ENCODE measurements at regions not wholly inside any gene's neighbourhood (a gene's known extent, or its start where the extent isn't known, plus 50 kb on each side); places are given as distances from the start of the nearest gene placed in this dataset.
"Not testable (repeated sequence)": the region's sequence is repeated elsewhere in the genome, so short reads cannot be mapped to it uniquely, and the experiment has no call there.

DNA sequence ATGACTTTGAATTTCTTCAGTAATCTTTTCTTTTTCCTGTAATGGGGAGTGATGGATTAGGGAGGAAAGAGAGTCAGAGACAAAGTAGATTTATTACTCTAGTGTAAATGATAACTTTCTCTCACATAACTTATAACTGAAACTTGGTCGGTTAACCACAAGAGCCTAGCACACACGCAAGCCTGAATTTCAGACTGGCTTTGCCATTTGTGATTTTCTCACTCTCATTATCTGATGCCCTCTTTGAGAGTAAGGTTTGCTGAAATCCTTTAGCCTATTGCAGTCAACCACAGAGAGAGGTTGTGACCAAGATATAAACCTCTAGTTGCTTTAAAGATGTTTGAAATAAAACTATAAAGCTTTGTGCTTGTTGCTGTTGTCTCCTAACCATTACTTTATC, 117.9 kb upstream of the NETO1 start:
- Histone ChIP-seq H3K9me3 (peaks cover 0 to 21% (median 0%) of the 10 kb centered on the region in 4 donors), H3K27ac (replicated peaks in 1 of 4) (no peak overlapping the region), H3K36me3 (no peaks in the 10 kb centered on the region), H3K27me3 (no peaks in the 10 kb centered on the region), H3K4me1 (no peaks in the 10 kb centered on the region), H3K4me3 (no peak overlapping the region)
- no peak for DNase-seq (ENCODE audit: extremely low spot score)
- 68% methylated on average over 2 of the region's 2 CpGs for WGBS
- TF ChIP-seq POLR2AphosphoS5 (IDR thresholded peaks at IDR 0.05) (no peak), POLR2A (IDR thresholded peaks at IDR 0.05; ENCODE audit: low read depth) (no peak), CTCF (IDR thresholded peaks at IDR 0.05) (no peak), EP300 (IDR thresholded peaks at IDR 0.05) (no peak)
- intact Hi-C loops (cut with DNase I), result no loop called here

- H3K36me3 ChIP-seq, result no peaks in the 10 kb centered on the region
- peaks cover 0 to 21% (median 0%) of the 10 kb centered on the region in 4 donors for H3K9me3 ChIP-seq
- DNase-seq (ENCODE audit: extremely low spot score), result no peak
- H3K4me3 ChIP-seq, result no peak overlapping the region
- WGBS, result 81% methylated on average over 2 of the region's 2 CpGs
- H3K4me1 ChIP-seq, result no peaks in the 10 kb centered on the region
- no peaks in the 10 kb centered on the region for H3K27me3 ChIP-seq
- intact Hi-C loops (cut with DNase I), result no loop called here
- no peak overlapping the region for H3K27ac ChIP-seq (replicated peaks in 1 of 4)
- TF ChIP-seq EP300 (IDR thresholded peaks at IDR 0.05), result no peak
- TF ChIP-seq CTCF (IDR thresholded peaks at IDR 0.05), result no peak
- TF ChIP-seq POLR2A (IDR thresholded peaks at IDR 0.05; ENCODE audit: low read depth), result no peak
- TF ChIP-seq POLR2AphosphoS5 (IDR thresholded peaks at IDR 0.05), result no peak
Observed at GRCh38 chr18:72984290-72984689, 116.5 kb upstream of the NETO1 start.

DNA sequence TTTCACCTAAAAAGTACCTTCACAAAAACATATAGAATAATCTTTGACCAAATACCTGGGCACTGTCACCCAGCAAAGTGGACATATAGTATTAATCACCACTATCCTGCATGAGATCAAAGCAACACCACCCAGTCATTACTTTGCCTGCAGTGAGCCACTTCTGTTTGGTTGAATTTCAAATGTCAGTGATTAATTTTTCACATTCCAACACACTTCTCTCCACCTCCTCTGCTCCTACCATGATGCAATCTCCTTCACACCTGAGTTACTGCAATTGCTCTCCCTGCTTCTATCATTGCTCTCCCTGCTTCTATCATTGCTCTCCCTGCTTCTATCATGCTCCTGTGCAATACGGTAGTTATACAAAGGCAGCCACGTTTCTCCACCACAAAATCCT, 106.1 kb upstream of the NETO1 start:
- intact Hi-C loops (cut with DNase I), result no loop called here
- H3K4me3 ChIP-seq, result no peak overlapping the region
- no peak for DNase-seq (ENCODE audit: extremely low spot score)
- H3K27me3 ChIP-seq, result no peaks in the 10 kb centered on the region
- no peaks in the 10 kb centered on the region for H3K36me3 ChIP-seq
- no peaks in the 10 kb centered on the region for H3K4me1 ChIP-seq
- H3K9me3 ChIP-seq, result peaks cover 0 to 10% (median 2%) of the 10 kb centered on the region in 4 donors
- WGBS, result 73% methylated on average over 2 of the region's 2 CpGs
- H3K27ac ChIP-seq (replicated peaks in 1 of 4), result no peak overlapping the region
- TF ChIP-seq CTCF (IDR thresholded peaks at IDR 0.05), result no peak
- TF ChIP-seq POLR2AphosphoS5 (IDR thresholded peaks at IDR 0.05), result no peak
- TF ChIP-seq POLR2A (IDR thresholded peaks at IDR 0.05; ENCODE audit: low read depth), result no peak
- no peak for TF ChIP-seq EP300 (IDR thresholded peaks at IDR 0.05)

DNA sequence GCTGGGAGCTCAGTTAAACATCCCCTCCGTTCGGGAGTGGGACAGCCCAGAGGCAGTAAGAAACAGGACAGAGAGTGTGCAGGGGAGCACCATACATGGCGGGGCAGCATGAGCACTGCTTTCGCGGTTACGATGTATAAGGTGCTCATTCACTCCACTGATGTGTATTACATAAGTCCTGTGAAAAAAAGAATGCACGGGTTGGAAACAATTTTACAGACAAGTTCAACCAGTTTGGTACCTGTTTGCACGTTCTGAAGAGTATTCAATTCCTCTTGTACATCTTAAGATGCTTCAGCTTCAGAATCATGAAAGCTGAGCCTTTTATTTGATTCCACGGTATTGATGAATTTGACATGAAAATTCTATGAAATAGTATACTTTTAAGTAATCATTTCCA, 97.8 kb upstream of the NETO1 start:
- Histone ChIP-seq H3K4me1 (no peaks in the 10 kb centered on the region), H3K4me3 (no peak overlapping the region), H3K27ac (replicated peaks in 1 of 4) (no peak overlapping the region), H3K36me3 (no peaks in the 10 kb centered on the region), H3K27me3 (no peaks in the 10 kb centered on the region), H3K9me3 (no peaks in the 10 kb centered on the region)
- no peak for DNase-seq (ENCODE audit: extremely low spot score)
- WGBS, result 86% methylated on average over 9 of the region's 9 CpGs
- intact Hi-C loops (cut with DNase I), result no loop called here
- no peak for TF ChIP-seq CTCF (IDR thresholded peaks at IDR 0.05)
- TF ChIP-seq POLR2A (IDR thresholded peaks at IDR 0.05; ENCODE audit: low read depth), result no peak
- no peak for TF ChIP-seq EP300 (IDR thresholded peaks at IDR 0.05)
- no peak for TF ChIP-seq POLR2AphosphoS5 (IDR thresholded peaks at IDR 0.05)

GRCh38 chr18:72958195-72958594, 90.4 kb upstream of the NETO1 start:
- intact Hi-C loops (cut with DNase I); H3K4me1 ChIP-seq; H3K27me3 ChIP-seq; H3K27ac ChIP-seq (replicated peaks in 1 of 4); H3K4me3 ChIP-seq; DNase-seq (ENCODE audit: extremely low spot score); H3K36me3 ChIP-seq: not testable (repeated sequence)
- H3K9me3 ChIP-seq, result peaks cover 0 to 25% (median 10%) of the 10 kb centered on the region in 4 donors
